ENCODE measurements at regions not wholly inside any gene's neighbourhood (a gene's known extent, or its start where the extent isn't known, plus 50 kb on each side); places are given as distances from the start of the nearest gene placed in this dataset.

DNA sequence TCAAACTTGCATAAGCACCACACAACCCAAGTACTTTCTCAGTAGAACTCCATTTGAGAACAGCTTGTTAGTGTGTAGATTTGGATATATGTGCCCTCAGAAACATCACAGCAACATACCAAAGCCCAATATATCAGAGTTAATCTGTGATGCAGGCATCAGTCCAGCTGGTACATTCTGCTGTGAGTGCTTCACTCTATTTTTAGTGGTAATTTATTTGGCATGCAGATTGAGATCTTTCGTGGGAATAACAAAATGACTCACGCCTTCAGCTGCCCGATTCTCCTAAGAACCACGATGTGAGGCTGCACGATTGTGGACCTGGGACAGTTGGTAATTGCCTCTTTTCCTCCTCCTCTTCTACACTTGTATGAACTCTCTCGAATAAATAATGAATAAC is 730.7 kb downstream of the SQOR start:
- in situ Hi-C loops (cut with HindIII; ENCODE audit: low sequenced_read_pairs), result no loop called here
- no peak overlapping the region for H3K4me3 ChIP-seq (ENCODE audit: low read depth, low read length)
- TF ChIP-seq, protein P1, sequence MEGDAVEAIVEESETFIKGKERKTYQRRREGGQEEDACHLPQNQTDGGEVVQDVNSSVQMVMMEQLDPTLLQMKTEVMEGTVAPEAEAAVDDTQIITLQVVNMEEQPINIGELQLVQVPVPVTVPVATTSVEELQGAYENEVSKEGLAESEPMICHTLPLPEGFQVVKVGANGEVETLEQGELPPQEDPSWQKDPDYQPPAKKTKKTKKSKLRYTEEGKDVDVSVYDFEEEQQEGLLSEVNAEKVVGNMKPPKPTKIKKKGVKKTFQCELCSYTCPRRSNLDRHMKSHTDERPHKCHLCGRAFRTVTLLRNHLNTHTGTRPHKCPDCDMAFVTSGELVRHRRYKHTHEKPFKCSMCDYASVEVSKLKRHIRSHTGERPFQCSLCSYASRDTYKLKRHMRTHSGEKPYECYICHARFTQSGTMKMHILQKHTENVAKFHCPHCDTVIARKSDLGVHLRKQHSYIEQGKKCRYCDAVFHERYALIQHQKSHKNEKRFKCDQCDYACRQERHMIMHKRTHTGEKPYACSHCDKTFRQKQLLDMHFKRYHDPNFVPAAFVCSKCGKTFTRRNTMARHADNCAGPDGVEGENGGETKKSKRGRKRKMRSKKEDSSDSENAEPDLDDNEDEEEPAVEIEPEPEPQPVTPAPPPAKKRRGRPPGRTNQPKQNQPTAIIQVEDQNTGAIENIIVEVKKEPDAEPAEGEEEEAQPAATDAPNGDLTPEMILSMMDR (IDR thresholded peaks at IDR 0.05; ENCODE audit: low read depth, low read length), result no peak
- peak; percentile 22 for DNase-seq (ENCODE audit: low read depth, low spot score)

DNA sequence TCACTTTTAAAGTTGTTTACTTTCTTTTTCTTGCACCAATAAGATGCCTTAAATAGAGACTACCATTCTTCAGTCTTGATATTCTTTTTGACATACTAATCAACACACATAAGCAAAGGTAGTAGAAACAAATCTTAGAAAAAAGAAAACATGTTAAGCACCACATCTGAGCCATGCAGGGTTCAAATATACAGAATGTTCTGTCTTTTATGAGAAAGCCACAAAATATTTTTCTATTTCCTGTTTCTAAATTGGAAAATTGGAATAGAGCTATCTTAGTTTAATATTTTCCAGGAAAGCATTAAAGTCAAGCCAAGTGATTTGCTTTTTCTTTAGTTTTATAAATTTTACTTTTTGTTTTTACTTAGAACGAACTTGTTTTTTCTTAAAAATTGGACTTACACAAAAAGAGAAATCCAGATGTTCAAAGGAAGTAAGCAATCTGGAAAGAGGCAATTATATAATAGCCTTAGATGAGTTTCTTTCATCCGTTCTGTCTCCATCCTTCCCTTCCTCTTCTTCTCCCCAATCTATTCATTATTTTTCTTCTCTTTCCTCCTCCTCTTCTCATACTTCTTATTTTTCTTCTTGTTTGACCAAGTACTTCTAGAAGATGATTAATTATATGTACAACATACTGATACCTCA is 731.7 kb downstream of the SQOR start:
- TF ChIP-seq, protein P1 (IDR thresholded peaks at IDR 0.05; ENCODE audit: low read depth, low read length), result no peak
- DNase-seq (ENCODE audit: low read depth, low spot score), result no peak
- H3K4me3 ChIP-seq (ENCODE audit: low read depth, low read length), result no peak overlapping the region
- in situ Hi-C loops (cut with HindIII; ENCODE audit: low sequenced_read_pairs), result no loop called here

DNA sequence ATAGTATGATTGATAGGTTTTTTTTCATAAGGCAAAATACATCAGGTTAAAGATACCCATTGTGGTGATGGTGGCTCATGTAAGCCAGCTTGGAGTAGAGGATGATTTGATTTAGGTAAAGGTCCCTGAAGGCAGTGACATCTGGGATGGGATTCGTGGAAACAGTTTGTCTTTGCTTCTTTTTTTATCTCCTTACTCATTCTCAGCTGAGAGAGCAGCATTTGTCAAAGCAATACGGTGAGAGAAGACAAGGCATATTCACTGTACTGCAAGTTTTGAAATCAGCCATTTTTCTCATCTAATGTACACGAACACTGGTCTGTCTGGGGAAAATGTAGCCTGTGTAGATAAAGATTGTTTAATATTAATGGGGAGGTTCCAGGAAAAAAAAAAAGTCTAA is 749.1 kb downstream of the SQOR start:
- H3K4me3 ChIP-seq (ENCODE audit: low read depth, low read length), result no peak overlapping the region
- in situ Hi-C loops (cut with HindIII; ENCODE audit: low sequenced_read_pairs), result no loop called here
- no peak for DNase-seq (ENCODE audit: low read depth, low spot score)
- TF ChIP-seq, protein P1 (IDR thresholded peaks at IDR 0.05; ENCODE audit: low read depth, low read length), result no peak

DNA sequence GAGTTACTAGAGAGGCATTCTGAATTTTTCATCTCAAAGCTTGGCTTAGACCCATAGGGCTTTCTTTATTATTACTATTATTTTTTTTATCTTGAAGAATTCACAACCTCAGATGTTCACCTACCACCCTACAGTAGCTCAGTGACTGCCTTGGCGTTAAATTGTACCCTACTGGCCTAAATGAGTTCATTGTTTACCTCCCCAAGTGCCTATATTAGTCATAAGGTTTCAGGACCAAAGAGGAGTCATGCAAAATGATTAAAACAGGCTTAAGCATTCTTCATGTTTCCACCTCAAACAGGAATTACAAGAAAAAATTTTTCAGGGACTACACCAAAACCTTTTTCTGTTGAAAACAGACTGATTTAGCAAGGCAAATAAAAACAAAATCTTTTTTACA is 751.5 kb downstream of the SQOR start:
- DNase-seq (ENCODE audit: low read depth, low spot score), result no peak
- TF ChIP-seq, protein P1 (IDR thresholded peaks at IDR 0.05; ENCODE audit: low read depth, low read length), result no peak
- in situ Hi-C loops (cut with HindIII; ENCODE audit: low sequenced_read_pairs), result no loop called here
- no peak overlapping the region for H3K4me3 ChIP-seq (ENCODE audit: low read depth, low read length)

DNA sequence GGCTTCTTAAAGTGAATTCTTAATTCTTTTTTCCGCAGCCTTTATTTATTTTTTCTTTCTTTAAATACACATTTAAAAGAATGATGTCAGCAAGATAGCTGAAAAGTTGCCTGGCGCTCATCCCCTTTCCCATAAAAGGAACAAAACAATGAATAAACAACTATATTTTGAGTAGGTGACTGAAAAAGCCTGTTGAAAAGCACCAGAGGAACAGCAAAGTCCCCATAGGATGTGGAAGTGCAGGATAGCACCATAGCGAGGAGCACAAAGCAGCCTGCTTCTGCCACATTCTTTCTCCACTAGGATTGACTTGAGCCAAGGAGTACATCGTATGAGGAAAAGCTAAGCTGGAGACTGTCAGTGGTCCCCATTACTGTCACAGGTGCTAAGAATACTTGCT is 754.9 kb downstream of the SQOR start:
- TF ChIP-seq, protein P1 (IDR thresholded peaks at IDR 0.05; ENCODE audit: low read depth, low read length), result no peak
- in situ Hi-C loops (cut with HindIII; ENCODE audit: low sequenced_read_pairs), result no loop called here
- no peak overlapping the region for H3K4me3 ChIP-seq (ENCODE audit: low read depth, low read length)
- DNase-seq (ENCODE audit: low read depth, low spot score), result no peak

DNA sequence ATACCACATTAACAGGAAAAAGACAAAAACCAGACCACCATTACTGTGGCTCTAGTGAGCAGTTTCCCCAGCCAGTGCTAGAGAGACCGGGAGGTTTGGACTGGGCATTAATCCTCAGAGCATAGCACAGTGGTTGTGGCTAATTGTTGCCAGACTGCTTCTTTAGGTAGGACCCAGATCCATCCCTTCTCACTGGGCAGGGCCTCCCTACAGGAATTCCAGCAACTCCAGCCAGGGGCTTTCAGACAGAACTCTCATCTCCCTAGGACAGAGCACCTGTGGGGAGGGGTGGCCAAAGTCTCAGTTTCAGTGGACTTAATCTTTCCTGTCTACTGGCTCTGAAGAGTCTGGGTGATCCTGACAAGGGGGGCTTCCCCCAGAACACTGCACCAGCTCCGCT is 759.6 kb downstream of the SQOR start:
- no peak for DNase-seq (ENCODE audit: low read depth, low spot score)

More for the DNA sequence above, 759.6 kb downstream of the SQOR start:
- TF ChIP-seq, protein P1 (IDR thresholded peaks at IDR 0.05; ENCODE audit: low read depth, low read length), result no peak
- in situ Hi-C loops (cut with HindIII; ENCODE audit: low sequenced_read_pairs), result no loop called here
- no peak overlapping the region for H3K4me3 ChIP-seq (ENCODE audit: low read depth, low read length)
